Pancreas (tissue), 10 donors: ENCODE measurements at regions not wholly inside any gene's neighbourhood (a gene's known extent, or its start where the extent isn't known, plus 50 kb on each side); places are given as distances from the start of the nearest gene placed in this dataset.

Experiments used
- ATAC-seq, 4 donors: fragments of 200-7000 bp; cut with Tn5 transposase; one replicate each; pipeline versions ENCODE4 v1.8.0 to v1.9.1; 2020; ENCODE audit warnings: mild to moderate bottlenecking in 4 of 4, moderate library complexity in 4 of 4
- DNase-seq, 6 donors: peaks; one replicate each; pipeline ENCODE4 v3.0.0-alpha.2; 2020
- FAIRE-seq: peaks from 2 replicates; lab custom pipeline; 2012; peaks lifted over from hg19 to GRCh38; lab: Jason Lieb, UNC
- H3K27ac ChIP-seq, 4 donors: fragments of 200-600 bp; sonication (generic); 1 replicate in 3 of 4; 2 replicates in 1 of 4; pipeline versions ENCODE4 v1.5.0 to v1.8.0; 2020
- H3K27me3 ChIP-seq, 4 donors: fragments of 200-600 bp; one replicate each; pipeline ENCODE4 v1.8.0; 2021
- H3K36me3 ChIP-seq, 3 donors: fragments of 200-600 bp; sonication (generic) in 1 of 3; one replicate each; pipeline versions ENCODE4 v1.5.0 to v1.8.0; 2020 to 2021
- H3K4me1 ChIP-seq, 3 donors: fragments of 200-600 bp; one replicate each; pipeline ENCODE4 v1.8.0; 2021
- H3K4me3 ChIP-seq, 4 donors: fragments of 200-600 bp; sonication (generic) in 2 of 4; one replicate each; pipeline versions ENCODE4 v1.5.0 to v1.8.0; 2020 to 2021
- H3K9me3 ChIP-seq, 4 donors: fragments of 200-600 bp; one replicate each; pipeline ENCODE4 v1.8.0; 2021
- CTCF ChIP-seq, 4 donors: fragments of 200-600 bp; sonication (generic) in 3 of 4; IDR thresholded peaks; one replicate each; pipeline versions ENCODE4 v1.5.0 to v1.8.0; 2021; ENCODE audit warnings: antibody characterized with exemption in 4 of 4
- WGBS, 2 donors: extraction: QIAGEN DNeasy Blood & Tissue Kit; methylation state at CpG; one replicate each; pipeline ENCODE4 v1.1.7; 2013; 5-methylcytosine and 5-hydroxymethylcytosine counted together
- intact Hi-C, 3 donors: fragments of 100-400 bp; cut with DNase I; formaldehyde crosslinking; loops; one replicate each; pipeline versions ENCODE4 v1.11.1 to v1.14.2; 2022
- donor health status: healthy with polysubstance abuse.
- donor health status: DM: no; HTN: no; CAD: no; lungs with moderate emphysema.
- donor health status: DM: no; HTN: no; CAD: no.
- donor health status: control.
- donor health status: control.
- donor health status: Bipolar disorder and iron deficiency.
- donor health status: DM: yes; HTN: yes; CAD: no.
- donor health status: DM: no; HTN: no; CAD: no.
- donor health status: DM: no; HTN: no; CAD: no.
- donor health status: DM: yes; HTN: yes; CAD: no.

GRCh38 chr3:18234717-18235335 is 190.3 kb downstream of the SATB1 start:
- WGBS, 2 donors = 34 to 39% methylated on average over 4 of the region's 4 CpGs
- Histone ChIP-seq H3K4me1 (no peaks in the 10 kb centered on the region), H3K9me3 (no peaks in the 10 kb centered on the region), H3K27me3 (peaks cover 0 to 6% (median 0%) of the 10 kb centered on the region in 4 donors), H3K36me3 (no peaks in the 10 kb centered on the region), H3K27ac (no peak overlapping the region), H3K4me3 (no peak overlapping the region)
- ATAC-seq = no peak
- no peak for FAIRE-seq
- DNase-seq = no peak
- no peak for TF ChIP-seq CTCF (IDR thresholded peaks at IDR 0.05)
- intact Hi-C loops = no loop called here

- intact Hi-C loops = no loop called here
- H3K9me3 ChIP-seq = no peaks in the 10 kb centered on the region
- H3K4me3 ChIP-seq = no peak overlapping the region
- no peaks in the 10 kb centered on the region for H3K4me1 ChIP-seq
- peaks cover 0 to 6% (median 0%) of the 10 kb centered on the region in 4 donors for H3K27me3 ChIP-seq
- no peak for ATAC-seq
- H3K27ac ChIP-seq = no peak overlapping the region
- TF ChIP-seq CTCF (IDR thresholded peaks at IDR 0.05) = no peak
- H3K36me3 ChIP-seq = no peaks in the 10 kb centered on the region
- WGBS, 2 donors = 45 to 67% methylated on average over 10 of the region's 10 CpGs
- DNase-seq = no peak
- no peak for FAIRE-seq
Observed at GRCh38 chr3:18233987-18234716, 191.0 kb downstream of the SATB1 start.

- Histone ChIP-seq H3K9me3 (no peaks in the 10 kb centered on the region), H3K27ac (no peak overlapping the region), H3K36me3 (no peaks in the 10 kb centered on the region), H3K4me1 (no peaks in the 10 kb centered on the region), H3K4me3 (no peak overlapping the region), H3K27me3 (peaks cover 0 to 6% (median 0%) of the 10 kb centered on the region in 4 donors)
- ATAC-seq (no peak), DNase-seq (no peak), FAIRE-seq (no peak)
- intact Hi-C loops = no loop called here
- WGBS, 2 donors = 66 to 73% methylated on average over 3 of the region's 3 CpGs
- no peak for TF ChIP-seq CTCF (IDR thresholded peaks at IDR 0.05)
Observed at GRCh38 chr3:18232317-18232716, 192.8 kb downstream of the SATB1 start.

GRCh38 chr3:18228060-18228459 is 197.1 kb downstream of the SATB1 start:
- Histone ChIP-seq H3K9me3 (no peaks in the 10 kb centered on the region), H3K27me3 (peaks cover 0 to 6% (median 0%) of the 10 kb centered on the region in 4 donors), H3K36me3 (no peaks in the 10 kb centered on the region), H3K4me3 (no peak overlapping the region), H3K4me1 (no peaks in the 10 kb centered on the region), H3K27ac (no peak overlapping the region)
- no peak for DNase-seq
- intact Hi-C loops = no loop called here
- no peak for TF ChIP-seq CTCF (IDR thresholded peaks at IDR 0.05)
- no peak for ATAC-seq
- WGBS, 2 donors = 59 to 89% methylated on average over 1 of the region's 1 CpG
- no peak for FAIRE-seq

- no peaks in the 10 kb centered on the region for H3K36me3 ChIP-seq
- H3K9me3 ChIP-seq = no peaks in the 10 kb centered on the region
- H3K27me3 ChIP-seq = peaks cover 0 to 6% (median 0%) of the 10 kb centered on the region in 4 donors
- 55 to 68% methylated on average over 3 of the region's 3 CpGs for WGBS, 2 donors
- FAIRE-seq (no peak), DNase-seq (no peak), ATAC-seq (no peak)
- no peak overlapping the region for H3K27ac ChIP-seq
- intact Hi-C loops = no loop called here
- no peak overlapping the region for H3K4me3 ChIP-seq
- no peaks in the 10 kb centered on the region for H3K4me1 ChIP-seq
- TF ChIP-seq CTCF (IDR thresholded peaks at IDR 0.05) = no peak
Observed at GRCh38 chr3:18225709-18226108, 199.4 kb downstream of the SATB1 start.
